HG03025 (cell line): ENCODE measurements at regions not wholly inside any gene's neighbourhood (a gene's known extent, or its start where the extent isn't known, plus 50 kb on each side); places are given as distances from the start of the nearest gene placed in this dataset.

Source experiments
- ATAC-seq: cut with Tn5 transposase; IDR thresholded peaks from one replicate; pipeline ENCODE4 v1.9.1; 2021; ENCODE audit warnings: mild to moderate bottlenecking, moderate library complexity; ENCODE audit not compliant: unreplicated experiment, low FRiP score

DNA sequence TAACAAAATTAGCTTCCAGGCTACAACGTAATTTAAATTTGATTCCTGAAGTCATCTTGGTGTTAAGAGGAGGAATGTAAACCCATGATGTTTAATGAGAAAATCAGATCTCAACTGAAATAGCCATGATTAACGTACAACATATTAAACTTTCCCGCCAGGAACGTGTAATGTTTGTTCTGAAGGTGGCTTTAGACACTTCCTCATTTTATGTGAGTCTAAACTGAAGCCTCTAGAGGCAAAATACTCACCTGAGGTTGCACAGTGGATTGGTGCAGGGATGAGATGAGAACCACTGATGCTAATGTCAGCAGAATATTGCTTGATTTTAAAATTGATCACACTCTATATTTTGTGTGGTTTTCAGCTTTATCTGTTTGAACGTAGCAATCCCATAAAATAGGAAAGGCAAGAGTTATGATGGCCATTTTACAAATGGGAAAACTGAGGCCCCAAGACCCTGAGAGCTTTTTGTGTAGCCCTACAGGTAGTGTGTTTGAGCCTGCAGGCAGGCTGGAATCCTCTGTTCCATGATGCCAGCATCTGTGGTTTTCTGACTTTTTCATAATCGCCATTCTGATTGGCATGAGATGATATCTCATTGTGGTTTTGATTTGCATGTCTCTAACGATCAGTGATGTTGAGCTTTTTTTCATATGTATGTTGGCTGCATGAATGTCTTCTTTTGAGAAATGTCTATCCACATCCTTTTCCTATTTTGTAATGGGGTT, 243.7 kb upstream of the BMPER start:
- ATAC-seq, result no peak

GRCh38 chr7:33666531-33666930, 238.8 kb upstream of the BMPER start:
- ATAC-seq, result no peak

DNA sequence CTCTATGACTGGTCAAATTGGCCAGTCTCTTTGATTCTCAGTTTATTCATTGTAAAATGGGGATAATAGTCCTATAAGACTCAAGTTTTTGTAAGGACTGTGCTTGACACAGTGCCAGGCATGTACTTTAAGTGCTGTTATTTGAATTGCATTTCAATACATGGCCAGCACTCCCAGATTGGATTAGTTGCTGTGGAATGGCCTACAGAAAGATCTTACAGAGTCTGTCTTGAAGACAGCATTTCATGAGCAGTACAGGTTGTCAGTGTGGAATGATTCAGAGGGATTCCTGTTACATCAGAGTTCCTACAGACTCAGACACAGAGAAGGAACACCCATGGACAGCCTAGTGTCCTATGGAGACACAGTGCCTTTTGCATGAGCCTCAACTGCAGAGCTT, 238.1 kb upstream of the BMPER start:
- no peak for ATAC-seq

- ATAC-seq, result no peak
These were observed 236.1 kb upstream of the BMPER start for GRCh38 chr7:33669251-33669670.

GRCh38 chr7:33671531-33672262, 233.6 kb upstream of the BMPER start:
- peak; percentile 60 for ATAC-seq

DNA sequence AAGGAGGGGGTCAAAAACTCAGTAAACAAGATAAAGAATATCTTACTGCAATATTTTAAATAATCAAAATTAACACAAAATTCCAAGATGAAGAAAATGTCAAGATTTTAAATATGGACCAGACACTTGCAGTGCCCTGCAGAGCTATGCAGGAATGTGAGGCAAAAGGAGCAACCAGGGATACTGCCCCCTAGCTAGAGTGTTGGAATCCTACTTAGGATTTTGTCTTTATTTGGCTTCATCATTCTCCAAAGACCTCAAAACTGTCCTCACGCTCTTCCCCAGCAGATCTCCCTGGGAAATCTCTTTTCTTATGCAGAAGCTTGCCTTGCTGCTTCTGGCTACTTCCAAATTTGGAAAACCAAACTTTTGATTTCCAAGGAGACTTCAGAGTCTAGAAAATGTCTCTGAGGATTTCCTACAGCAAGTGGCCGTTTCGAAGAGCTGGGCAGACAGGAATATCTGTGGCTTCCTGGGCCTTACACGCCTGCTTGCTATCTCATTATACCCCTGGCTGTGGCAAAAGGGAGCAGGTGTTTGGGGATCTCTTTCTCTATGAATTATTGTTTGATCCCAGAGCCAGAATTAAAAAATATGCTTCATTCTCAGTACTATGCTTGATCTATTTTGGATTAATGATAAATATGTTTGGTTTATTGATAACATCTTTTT, 232.2 kb upstream of the BMPER start:
- ATAC-seq, result no peak

DNA sequence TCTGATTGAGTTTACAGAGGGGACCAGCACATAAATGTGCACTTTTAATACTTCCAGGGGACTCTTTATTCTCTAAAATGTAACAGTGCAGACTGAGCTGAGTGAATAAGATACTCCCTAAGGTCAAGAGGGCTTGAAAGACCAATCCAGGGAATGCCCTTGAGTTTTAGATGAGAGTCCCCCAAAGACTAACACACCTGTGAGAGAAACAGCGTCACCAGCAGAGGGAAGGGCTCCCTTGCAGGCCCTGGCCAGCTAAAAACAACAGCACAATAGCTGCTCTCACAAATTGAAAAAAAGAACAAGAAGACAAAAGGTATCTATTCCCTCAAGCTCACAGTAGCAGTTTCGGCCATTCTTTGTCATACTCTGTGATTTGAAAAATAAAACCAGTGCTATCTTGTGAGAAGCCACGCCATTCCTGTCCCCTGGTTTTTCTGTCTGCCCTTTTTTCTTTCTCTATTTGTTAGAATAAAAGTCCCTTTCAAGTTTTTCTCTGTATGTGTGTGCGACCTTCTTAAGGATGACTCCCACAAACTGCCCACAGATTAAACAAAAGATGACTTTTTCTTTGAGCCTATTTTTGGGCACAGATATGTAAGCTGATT, 230.4 kb upstream of the BMPER start:
- no peak for ATAC-seq

GRCh38 chr7:33677556-33677955, 227.8 kb upstream of the BMPER start:
- no peak for ATAC-seq

DNA sequence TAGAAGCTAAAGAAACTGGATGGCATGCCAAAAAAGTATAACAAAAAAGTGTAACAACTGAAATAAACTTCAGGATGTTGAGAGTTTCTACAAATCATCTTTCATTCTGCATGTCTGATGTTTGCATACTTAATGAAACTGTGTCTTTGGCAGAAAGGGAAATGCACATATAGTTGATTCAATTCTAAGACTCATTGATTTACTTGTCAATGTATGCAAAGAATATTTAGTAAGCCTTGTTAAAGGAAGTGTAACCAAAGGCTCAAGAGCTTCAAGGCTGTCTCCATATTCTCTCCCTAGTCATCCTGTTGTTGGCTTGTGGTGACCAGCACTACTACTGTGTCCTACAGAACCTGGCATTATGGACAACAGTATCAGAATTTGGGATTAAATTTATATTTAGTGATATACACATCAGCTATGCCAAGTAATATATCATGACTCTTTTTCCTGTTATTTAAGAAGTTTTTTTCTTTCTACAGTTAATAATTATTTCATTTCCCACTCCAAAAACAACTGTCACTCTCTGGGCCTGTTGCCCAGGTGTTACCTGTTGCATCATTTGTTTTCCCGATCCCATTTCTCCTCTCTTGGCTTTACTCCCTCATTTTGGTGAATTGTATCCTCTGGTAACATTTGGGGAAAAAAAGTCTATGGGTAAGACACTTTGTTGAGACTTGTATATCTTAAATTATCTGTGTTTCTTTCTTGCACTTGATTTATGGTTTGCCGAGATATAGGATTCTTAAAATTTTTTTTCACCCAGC, 226.6 kb upstream of the BMPER start:
- no peak for ATAC-seq

GRCh38 chr7:33680682-33681081, 224.7 kb upstream of the BMPER start:
- ATAC-seq, result no peak

DNA sequence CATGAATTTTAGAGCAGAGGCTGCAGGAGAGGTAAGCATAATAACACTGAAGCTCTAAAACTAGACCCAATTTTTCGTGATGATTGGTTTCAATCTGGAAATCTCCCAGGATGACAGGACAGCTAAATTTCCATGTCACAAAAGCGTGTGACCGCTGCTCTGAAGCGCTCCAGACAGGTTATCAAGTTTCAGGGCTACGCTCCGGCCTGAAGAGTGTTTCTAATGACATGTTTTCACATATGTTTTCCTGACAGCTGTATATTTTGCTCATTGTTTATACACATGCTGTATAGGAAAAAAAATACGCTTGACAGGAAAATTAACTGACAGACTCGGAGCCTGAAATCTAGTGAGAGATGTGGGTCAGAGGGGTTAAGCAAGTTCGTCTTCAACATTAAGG, 219.8 kb upstream of the BMPER start:
- ATAC-seq, result no peak

DNA sequence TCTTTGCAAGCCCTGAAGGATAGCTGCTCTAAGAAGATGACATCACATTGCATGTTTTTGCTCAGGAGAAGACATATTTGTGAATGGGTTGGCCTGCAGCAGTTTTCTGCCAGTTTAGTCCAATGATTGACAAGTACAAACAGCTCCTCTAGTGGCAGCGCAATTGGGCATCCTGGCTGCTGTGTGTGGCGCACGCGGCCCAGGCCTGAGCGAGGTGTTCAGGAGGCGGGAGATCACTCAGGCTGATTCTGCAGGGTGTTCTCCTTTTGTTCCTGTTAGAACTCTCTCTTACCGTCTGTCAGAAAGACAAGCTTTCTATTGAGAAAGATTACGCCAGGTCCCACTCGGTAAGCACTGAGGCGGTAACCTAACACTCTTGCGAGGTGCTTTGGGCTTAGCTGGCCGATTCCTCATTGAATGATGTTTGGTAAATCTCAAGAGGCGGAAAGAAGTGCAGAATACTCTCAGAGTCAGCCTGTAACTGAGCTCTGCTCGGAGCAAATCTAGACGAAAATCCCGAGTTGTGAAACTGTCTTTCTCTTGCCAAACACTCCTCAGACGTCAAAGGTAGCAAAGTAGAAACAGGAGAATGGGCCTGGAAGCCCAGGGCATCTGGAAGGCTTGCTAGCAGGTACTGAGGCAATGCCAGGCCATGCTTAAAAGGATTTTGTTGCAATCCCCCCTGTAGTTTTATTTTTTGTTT, 219.2 kb upstream of the BMPER start:
- ATAC-seq, result no peak

GRCh38 chr7:33687625-33688024, 217.7 kb upstream of the BMPER start:
- no peak for ATAC-seq

GRCh38 chr7:33691180-33691579, 214.2 kb upstream of the BMPER start:
- ATAC-seq, result no peak

GRCh38 chr7:33692956-33693355, 212.4 kb upstream of the BMPER start:
- ATAC-seq, result no peak

DNA sequence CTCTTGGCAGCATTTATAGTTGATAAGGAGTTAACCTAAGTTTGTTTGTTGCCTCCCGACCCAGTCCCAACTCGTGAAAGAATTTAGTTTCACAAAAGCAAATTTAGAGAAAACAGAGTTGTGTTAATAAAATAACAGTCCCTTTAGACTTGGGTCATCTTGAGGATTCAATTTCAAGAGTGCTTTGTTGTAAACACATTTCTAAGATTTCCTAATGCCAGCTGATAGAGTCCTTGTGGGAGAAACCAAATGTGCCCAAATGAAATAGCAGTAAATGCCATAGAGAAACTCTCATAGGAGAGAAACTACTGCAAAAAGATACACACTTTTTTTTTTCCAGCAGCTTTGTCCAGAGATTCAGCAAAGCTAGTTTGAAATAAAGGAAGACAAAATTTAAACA, 211.3 kb upstream of the BMPER start:
- no peak for ATAC-seq

DNA sequence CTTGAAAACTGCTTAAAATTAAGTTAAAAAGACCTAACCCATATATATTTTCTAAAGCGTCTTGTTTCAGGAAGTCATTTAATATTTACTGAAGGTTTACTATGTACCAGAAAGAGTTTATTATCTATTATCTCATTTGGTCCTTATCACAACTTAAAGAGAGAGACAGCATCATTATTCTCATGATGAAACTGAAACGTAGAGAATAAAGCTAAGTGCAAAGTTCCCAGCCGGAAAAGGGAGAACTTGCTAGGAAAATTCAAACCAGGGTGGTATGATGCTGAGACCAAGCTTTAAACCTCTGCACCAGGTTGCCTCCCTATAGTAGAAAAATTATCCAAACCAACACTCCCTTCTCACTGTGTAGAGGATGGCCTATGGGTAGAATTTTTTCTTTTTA, 207.7 kb upstream of the BMPER start:
- ATAC-seq, result no peak

DNA sequence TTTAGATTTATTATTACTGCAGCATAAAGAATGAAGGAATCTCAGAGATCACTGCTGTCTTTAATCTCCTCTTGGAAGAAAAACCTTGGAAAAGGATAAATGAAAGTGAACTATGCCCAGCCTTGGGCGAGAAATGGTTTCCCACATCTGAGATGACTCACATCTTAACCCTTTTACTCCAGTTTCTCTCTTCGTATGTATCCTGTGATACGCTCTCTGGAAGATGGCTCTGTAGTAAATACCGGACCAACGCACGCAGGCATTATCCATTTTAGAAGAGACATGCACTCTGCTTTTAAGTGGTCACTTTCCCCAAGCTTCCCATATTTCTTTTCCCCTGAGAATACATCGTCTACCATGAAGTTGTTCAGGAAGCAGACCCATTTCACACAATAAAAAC, 207.3 kb upstream of the BMPER start:
- no peak for ATAC-seq

DNA sequence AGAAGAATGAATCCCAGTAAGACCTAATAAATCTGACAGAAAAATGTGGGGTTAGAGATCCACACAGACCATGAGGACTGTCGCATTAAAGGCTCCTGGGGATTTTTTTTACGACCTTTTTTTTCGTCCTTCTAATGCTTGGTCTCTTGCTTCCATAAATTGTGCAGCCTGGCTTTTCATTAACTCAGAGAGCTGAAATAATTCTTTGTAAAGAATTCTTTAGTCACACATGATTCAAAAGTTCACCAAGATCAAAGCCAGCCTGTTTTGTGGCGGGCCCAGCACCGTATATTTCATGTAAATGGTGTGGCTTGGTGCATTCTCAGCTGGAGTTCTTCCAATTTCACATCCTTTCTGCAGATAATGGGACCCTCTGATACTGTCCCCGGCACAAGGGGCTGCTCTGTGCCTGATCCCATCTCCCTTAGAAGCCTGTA, 206.6 kb upstream of the BMPER start:
- no peak for ATAC-seq
